ENCODE measurements at regions not wholly inside any gene's neighbourhood (a gene's known extent, or its start where the extent isn't known, plus 50 kb on each side); places are given as distances from the start of the nearest gene placed in this dataset.

DNA sequence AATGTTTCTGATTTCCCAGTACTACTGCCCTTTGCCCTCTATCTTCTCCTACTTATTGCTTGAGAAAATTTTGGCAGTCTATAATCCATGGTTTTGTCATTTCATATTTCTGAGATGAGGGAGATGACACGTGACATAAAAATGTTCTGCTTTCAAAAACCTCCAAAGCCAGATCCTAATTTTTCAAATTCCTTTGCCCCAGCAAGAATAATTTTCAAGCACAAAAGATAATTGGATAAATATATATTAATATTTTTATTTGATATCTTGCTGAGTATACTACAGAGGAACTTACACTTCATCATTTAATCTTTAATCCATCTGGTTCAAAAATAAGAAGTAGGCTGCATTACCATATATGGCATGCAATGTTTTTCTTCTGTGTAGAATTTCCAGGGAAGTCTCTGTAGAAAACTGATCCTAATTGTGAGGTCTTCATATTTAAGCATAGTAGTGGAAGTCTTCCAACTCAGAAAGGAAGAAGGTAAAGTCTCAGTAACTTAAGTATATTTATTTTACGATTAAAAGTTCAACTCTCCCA is 1738.8 kb downstream of the EFNA5 start:
- ChIA-PET POLR2A (no interaction called here), CTCF (no interaction called here)
- Histone ChIP-seq H2AFZ (ENCODE audit: low read depth, low read length) (no peak overlapping the region), H3K27ac (ENCODE audit: insufficient read depth, low read depth, low read length) (no peak overlapping the region), H3K27me3 (ENCODE audit: control insufficient read depth in 2 of 2, insufficient read depth in 2 of 2, low read length in 2 of 2) (no peaks in the 10 kb centered on the region), H3K9ac (replicated peaks; ENCODE audit: extremely low read depth, insufficient read depth, low read length) (no peak overlapping the region), H3K4me1 (ENCODE audit: control insufficient read depth, extremely low read depth, insufficient read depth, low read length) (no peaks in the 10 kb centered on the region), H3K9me1 (replicated peaks; ENCODE audit: control insufficient read depth, extremely low read depth, insufficient read depth, low read length) (no peaks in the 10 kb centered on the region), H3K36me3 (ENCODE audit: control insufficient read depth in 2 of 2, extremely low read depth in 1 of 2, insufficient read depth in 2 of 2, low read length in 2 of 2) (no peaks in the 10 kb centered on the region), H3K9me3 (replicated peaks; ENCODE audit: control insufficient read depth, insufficient read depth, low read length) (no peaks in the 10 kb centered on the region), H3K79me2 (ENCODE audit: control insufficient read depth, insufficient read depth, low read length) (no peaks in the 10 kb centered on the region), H3K4me3 (replicated peaks in 1 of 3; ENCODE audit: insufficient read depth in 1 of 3, low read depth in 1 of 3, low read length in 3 of 3) (no peak overlapping the region), H4K20me1 (replicated peaks; ENCODE audit: control insufficient read depth, extremely low read depth, insufficient read depth, low read length) (no peaks in the 10 kb centered on the region), H3K4me2 (ENCODE audit: insufficient read depth, low read length) (no peak overlapping the region)
- dilution Hi-C loops (cut with MboI; ENCODE audit: extremely low pct_ligation_motif_present, low sequenced_read_pairs) (no loop called here), intact Hi-C loops (cut with micrococcal nuclease) (no loop called here)
- no TSS peak for BruUV-seq (replicated peaks)
- no peak for DNase-seq (ENCODE audit: low read depth, low spot score)
- TF ChIP-seq EZH2 (IDR thresholded peaks at IDR 0.05; ENCODE audit: borderline replicate concordance, low read depth, low read length, severe bottlenecking) (no peak), GATA2 (IDR thresholded peaks at IDR 0.05; ENCODE audit: insufficient read depth, insufficient read length, low read depth, low read length) (no peak)
- no peak for FAIRE-seq

DNA sequence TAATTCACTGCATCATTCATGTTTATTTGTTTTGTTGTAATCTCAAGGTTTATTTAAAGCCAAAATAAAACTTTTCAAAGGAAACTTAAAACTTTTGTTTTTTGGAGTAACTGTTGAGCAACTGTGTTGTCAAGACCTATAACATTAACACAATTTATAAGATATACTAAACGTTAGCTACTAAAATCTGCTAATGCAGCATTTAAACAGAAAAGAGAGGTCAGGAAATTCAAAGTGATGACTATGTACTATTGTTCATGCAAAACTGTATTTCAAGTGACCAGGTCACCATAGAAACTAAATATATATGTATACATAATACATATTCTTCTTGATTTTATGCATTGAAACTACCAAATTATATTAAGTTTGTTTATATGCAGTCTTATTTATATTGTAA is 1740.9 kb downstream of the EFNA5 start:
- Histone ChIP-seq H3K4me3 (replicated peaks in 1 of 3; ENCODE audit: insufficient read depth in 1 of 3, low read depth in 1 of 3, low read length in 3 of 3) (no peak overlapping the region), H2AFZ (ENCODE audit: low read depth, low read length) (no peak overlapping the region), H3K79me2 (ENCODE audit: control insufficient read depth, insufficient read depth, low read length) (no peaks in the 10 kb centered on the region), H3K36me3 (ENCODE audit: control insufficient read depth in 2 of 2, extremely low read depth in 1 of 2, insufficient read depth in 2 of 2, low read length in 2 of 2) (no peaks in the 10 kb centered on the region), H3K9me3 (replicated peaks; ENCODE audit: control insufficient read depth, insufficient read depth, low read length) (no peaks in the 10 kb centered on the region), H3K4me2 (ENCODE audit: insufficient read depth, low read length) (no peak overlapping the region), H3K4me1 (ENCODE audit: control insufficient read depth, extremely low read depth, insufficient read depth, low read length) (no peaks in the 10 kb centered on the region), H3K9me1 (replicated peaks; ENCODE audit: control insufficient read depth, extremely low read depth, insufficient read depth, low read length) (no peaks in the 10 kb centered on the region), H4K20me1 (replicated peaks; ENCODE audit: control insufficient read depth, extremely low read depth, insufficient read depth, low read length) (no peaks in the 10 kb centered on the region), H3K9ac (replicated peaks; ENCODE audit: extremely low read depth, insufficient read depth, low read length) (no peak overlapping the region), H3K27me3 (ENCODE audit: control insufficient read depth in 2 of 2, insufficient read depth in 2 of 2, low read length in 2 of 2) (no peaks in the 10 kb centered on the region), H3K27ac (ENCODE audit: insufficient read depth, low read depth, low read length) (no peak overlapping the region)
- BruUV-seq (replicated peaks), result no TSS peak
- no peak for DNase-seq (ENCODE audit: low read depth, low spot score)
- ChIA-PET POLR2A (no interaction called here), CTCF (interaction anchor here (0.9 kb wide), 1 partner anchor 17 kb away, joined by 3 read pairs; no protein-coding TSS in a partner anchor)
- TF ChIP-seq MYC (IDR thresholded peaks at IDR 0.05; ENCODE audit: low read depth, low read length), result no peak
- no peak for TF ChIP-seq JUN (IDR thresholded peaks at IDR 0.05; ENCODE audit: borderline replicate concordance, insufficient read depth, insufficient read length, low read depth)
- TF ChIP-seq EZH2 (IDR thresholded peaks at IDR 0.05; ENCODE audit: borderline replicate concordance, low read depth, low read length, severe bottlenecking), result no peak
- TF ChIP-seq, protein P1, sequence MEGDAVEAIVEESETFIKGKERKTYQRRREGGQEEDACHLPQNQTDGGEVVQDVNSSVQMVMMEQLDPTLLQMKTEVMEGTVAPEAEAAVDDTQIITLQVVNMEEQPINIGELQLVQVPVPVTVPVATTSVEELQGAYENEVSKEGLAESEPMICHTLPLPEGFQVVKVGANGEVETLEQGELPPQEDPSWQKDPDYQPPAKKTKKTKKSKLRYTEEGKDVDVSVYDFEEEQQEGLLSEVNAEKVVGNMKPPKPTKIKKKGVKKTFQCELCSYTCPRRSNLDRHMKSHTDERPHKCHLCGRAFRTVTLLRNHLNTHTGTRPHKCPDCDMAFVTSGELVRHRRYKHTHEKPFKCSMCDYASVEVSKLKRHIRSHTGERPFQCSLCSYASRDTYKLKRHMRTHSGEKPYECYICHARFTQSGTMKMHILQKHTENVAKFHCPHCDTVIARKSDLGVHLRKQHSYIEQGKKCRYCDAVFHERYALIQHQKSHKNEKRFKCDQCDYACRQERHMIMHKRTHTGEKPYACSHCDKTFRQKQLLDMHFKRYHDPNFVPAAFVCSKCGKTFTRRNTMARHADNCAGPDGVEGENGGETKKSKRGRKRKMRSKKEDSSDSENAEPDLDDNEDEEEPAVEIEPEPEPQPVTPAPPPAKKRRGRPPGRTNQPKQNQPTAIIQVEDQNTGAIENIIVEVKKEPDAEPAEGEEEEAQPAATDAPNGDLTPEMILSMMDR (IDR thresholded peaks at IDR 0.05; ENCODE audit: extremely low read depth in 1 of 2, insufficient read depth in 1 of 2, low read depth in 1 of 2, low read length in 2 of 2), result no peak
- TF ChIP-seq POLR2AphosphoS5 (IDR thresholded peaks at IDR 0.05; ENCODE audit: insufficient read depth, low read depth, low read length), result no peak
- TF ChIP-seq, protein P2, sequence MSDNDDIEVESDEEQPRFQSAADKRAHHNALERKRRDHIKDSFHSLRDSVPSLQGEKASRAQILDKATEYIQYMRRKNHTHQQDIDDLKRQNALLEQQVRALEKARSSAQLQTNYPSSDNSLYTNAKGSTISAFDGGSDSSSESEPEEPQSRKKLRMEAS (IDR thresholded peaks at IDR 0.05; ENCODE audit: insufficient read depth, insufficient read length), result no peak
- no peak for TF ChIP-seq GATA2 (IDR thresholded peaks at IDR 0.05; ENCODE audit: insufficient read depth, insufficient read length, low read depth, low read length)
- TF ChIP-seq FOS (IDR thresholded peaks at IDR 0.05; ENCODE audit: borderline replicate concordance, insufficient read depth, low read length), result no peak
- no peak for TF ChIP-seq POLR2A (IDR thresholded peaks at IDR 0.05; ENCODE audit: low read depth, low read length)
- dilution Hi-C loops (cut with MboI; ENCODE audit: extremely low pct_ligation_motif_present, low sequenced_read_pairs), result no loop called here
- FAIRE-seq, result no peak
- intact Hi-C loops (cut with micrococcal nuclease), result no loop called here

All from endothelial cell of umbilical vein (primary cell).